ENCODE measurements at regions not wholly inside any gene's neighbourhood (a gene's known extent, or its start where the extent isn't known, plus 50 kb on each side); places are given as distances from the start of the nearest gene placed in this dataset.

DNA sequence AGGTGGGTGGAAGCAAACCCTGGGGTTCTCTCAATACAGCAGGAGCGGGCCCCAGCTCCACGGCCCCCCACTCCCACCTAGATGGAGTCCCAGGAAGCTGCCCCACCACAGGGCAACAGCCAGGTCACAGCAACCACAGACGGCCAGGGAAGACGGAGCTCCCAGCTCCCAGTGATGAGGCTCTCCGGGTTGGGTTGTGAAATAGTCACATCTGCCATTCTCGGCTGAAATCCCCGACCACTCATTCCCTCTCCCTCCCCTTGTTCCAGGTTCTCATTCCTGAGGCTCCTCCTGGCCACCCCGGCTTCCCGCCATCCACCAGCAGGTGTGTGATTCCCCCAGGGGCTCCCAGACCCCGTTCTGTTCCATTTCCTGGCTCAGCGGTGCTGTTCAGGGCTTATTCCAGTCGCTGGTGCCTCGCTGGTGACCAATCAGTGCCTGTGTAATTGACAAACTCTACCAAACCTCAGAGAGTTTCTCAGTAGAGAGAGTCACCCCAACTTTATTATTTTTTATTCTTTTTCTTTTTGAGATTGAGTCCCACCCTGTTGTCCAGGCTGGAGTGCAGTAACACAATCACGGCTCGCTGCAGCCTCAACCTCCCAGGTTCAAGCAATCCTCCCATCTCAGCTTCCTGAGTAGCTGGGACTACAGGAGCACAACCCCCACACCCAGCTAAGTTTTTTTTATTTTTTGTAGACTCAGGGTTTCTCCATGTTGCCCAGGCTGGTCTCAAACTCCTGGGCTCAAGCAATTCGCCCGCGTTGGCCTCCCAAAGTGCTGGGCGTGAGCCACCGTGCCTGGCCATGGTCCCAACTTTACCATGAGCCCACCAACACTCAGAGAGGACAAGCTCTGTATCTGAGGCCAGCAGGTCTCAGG is 63.2 kb downstream of the SHANK2 start:
- Histone ChIP-seq H3F3A (replicated peaks; ENCODE audit: low read depth) (no peaks in the 10 kb centered on the region), H3K4me1 (ENCODE audit: insufficient read depth) (no peaks in the 10 kb centered on the region), H4K20me1 (replicated peaks; ENCODE audit: insufficient read depth) (peaks cover 17% of the 10 kb centered on the region), H3K27me3 (ENCODE audit: insufficient read depth) (no peaks in the 10 kb centered on the region), H3K4me2 (no peak overlapping the region), H3K27ac (ENCODE audit: low read depth) (no peak overlapping the region), H3K4me3 (no peak overlapping the region), H3K79me2 (replicated peaks; ENCODE audit: insufficient read depth) (peaks cover 35% of the 10 kb centered on the region), H3K36me3 (ENCODE audit: insufficient read depth) (no peaks in the 10 kb centered on the region), H3K9me2 (ENCODE audit: insufficient read depth) (no peaks in the 10 kb centered on the region; the same call in 1 of the 2 replicates), H2AFZ (no peak overlapping the region)
- peaks cover 47% of the 10 kb centered on the region for H3K36me3 Mint-ChIP-seq (ENCODE audit: low read depth)
- H3K27ac Mint-ChIP-seq = no peak overlapping the region
- ATAC-seq (peak; percentile 40), DNase-seq (ENCODE audit: low spot score) (no peak)
- peaks cover 3% of the 10 kb centered on the region for H3K4me1 Mint-ChIP-seq
- TF ChIP-seq, protein P1, sequence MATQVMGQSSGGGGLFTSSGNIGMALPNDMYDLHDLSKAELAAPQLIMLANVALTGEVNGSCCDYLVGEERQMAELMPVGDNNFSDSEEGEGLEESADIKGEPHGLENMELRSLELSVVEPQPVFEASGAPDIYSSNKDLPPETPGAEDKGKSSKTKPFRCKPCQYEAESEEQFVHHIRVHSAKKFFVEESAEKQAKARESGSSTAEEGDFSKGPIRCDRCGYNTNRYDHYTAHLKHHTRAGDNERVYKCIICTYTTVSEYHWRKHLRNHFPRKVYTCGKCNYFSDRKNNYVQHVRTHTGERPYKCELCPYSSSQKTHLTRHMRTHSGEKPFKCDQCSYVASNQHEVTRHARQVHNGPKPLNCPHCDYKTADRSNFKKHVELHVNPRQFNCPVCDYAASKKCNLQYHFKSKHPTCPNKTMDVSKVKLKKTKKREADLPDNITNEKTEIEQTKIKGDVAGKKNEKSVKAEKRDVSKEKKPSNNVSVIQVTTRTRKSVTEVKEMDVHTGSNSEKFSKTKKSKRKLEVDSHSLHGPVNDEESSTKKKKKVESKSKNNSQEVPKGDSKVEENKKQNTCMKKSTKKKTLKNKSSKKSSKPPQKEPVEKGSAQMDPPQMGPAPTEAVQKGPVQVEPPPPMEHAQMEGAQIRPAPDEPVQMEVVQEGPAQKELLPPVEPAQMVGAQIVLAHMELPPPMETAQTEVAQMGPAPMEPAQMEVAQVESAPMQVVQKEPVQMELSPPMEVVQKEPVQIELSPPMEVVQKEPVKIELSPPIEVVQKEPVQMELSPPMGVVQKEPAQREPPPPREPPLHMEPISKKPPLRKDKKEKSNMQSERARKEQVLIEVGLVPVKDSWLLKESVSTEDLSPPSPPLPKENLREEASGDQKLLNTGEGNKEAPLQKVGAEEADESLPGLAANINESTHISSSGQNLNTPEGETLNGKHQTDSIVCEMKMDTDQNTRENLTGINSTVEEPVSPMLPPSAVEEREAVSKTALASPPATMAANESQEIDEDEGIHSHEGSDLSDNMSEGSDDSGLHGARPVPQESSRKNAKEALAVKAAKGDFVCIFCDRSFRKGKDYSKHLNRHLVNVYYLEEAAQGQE (IDR thresholded peaks at IDR 0.05; ENCODE audit: unreplicated experiment) = no peak
- TF ChIP-seq, protein P2, sequence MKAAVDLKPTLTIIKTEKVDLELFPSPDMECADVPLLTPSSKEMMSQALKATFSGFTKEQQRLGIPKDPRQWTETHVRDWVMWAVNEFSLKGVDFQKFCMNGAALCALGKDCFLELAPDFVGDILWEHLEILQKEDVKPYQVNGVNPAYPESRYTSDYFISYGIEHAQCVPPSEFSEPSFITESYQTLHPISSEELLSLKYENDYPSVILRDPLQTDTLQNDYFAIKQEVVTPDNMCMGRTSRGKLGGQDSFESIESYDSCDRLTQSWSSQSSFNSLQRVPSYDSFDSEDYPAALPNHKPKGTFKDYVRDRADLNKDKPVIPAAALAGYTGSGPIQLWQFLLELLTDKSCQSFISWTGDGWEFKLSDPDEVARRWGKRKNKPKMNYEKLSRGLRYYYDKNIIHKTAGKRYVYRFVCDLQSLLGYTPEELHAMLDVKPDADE (IDR thresholded peaks at IDR 0.05) = no peak
- TF ChIP-seq ZNF331 (CRISPR knock-in tag; IDR thresholded peaks at IDR 0.05; ENCODE audit: low read depth) (no peak), STAT1 (IDR thresholded peaks at IDR 0.05; ENCODE audit: unreplicated experiment) (no peak), EZH2 (IDR thresholded peaks at IDR 0.05; ENCODE audit: low read depth, unreplicated experiment) (no peak)
- TF ChIP-seq, protein P3, sequence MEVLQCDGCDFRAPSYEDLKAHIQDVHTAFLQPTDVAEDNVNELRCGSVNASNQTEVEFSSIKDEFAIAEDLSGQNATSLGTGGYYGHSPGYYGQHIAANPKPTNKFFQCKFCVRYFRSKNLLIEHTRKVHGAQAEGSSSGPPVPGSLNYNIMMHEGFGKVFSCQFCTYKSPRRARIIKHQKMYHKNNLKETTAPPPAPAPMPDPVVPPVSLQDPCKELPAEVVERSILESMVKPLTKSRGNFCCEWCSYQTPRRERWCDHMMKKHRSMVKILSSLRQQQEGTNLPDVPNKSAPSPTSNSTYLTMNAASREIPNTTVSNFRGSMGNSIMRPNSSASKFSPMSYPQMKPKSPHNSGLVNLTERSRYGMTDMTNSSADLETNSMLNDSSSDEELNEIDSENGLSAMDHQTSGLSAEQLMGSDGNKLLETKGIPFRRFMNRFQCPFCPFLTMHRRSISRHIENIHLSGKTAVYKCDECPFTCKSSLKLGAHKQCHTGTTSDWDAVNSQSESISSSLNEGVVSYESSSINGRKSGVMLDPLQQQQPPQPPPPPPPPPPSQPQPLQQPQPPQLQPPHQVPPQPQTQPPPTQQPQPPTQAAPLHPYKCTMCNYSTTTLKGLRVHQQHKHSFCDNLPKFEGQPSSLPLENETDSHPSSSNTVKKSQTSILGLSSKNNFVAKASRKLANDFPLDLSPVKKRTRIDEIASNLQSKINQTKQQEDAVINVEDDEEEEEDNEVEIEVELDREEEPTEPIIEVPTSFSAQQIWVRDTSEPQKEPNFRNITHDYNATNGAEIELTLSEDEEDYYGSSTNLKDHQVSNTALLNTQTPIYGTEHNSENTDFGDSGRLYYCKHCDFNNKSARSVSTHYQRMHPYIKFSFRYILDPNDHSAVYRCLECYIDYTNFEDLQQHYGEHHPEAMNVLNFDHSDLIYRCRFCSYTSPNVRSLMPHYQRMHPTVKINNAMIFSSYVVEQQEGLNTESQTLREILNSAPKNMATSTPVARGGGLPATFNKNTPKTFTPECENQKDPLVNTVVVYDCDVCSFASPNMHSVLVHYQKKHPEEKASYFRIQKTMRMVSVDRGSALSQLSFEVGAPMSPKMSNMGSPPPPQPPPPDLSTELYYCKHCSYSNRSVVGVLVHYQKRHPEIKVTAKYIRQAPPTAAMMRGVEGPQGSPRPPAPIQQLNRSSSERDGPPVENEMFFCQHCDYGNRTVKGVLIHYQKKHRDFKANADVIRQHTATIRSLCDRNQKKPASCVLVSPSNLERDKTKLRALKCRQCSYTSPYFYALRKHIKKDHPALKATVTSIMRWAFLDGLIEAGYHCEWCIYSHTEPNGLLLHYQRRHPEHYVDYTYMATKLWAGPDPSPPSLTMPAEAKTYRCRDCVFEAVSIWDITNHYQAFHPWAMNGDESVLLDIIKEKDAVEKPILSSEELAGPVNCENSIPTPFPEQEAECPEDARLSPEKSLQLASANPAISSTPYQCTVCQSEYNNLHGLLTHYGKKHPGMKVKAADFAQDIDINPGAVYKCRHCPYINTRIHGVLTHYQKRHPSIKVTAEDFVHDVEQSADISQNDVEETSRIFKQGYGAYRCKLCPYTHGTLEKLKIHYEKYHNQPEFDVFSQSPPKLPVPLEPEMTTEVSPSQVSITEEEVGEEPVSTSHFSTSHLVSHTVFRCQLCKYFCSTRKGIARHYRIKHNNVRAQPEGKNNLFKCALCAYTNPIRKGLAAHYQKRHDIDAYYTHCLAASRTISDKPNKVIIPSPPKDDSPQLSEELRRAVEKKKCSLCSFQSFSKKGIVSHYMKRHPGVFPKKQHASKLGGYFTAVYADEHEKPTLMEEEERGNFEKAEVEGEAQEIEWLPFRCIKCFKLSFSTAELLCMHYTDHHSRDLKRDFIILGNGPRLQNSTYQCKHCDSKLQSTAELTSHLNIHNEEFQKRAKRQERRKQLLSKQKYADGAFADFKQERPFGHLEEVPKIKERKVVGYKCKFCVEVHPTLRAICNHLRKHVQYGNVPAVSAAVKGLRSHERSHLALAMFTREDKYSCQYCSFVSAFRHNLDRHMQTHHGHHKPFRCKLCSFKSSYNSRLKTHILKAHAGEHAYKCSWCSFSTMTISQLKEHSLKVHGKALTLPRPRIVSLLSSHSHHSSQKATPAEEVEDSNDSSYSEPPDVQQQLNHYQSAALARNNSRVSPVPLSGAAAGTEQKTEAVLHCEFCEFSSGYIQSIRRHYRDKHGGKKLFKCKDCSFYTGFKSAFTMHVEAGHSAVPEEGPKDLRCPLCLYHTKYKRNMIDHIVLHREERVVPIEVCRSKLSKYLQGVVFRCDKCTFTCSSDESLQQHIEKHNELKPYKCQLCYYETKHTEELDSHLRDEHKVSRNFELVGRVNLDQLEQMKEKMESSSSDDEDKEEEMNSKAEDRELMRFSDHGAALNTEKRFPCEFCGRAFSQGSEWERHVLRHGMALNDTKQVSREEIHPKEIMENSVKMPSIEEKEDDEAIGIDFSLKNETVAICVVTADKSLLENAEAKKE (CRISPR knock-in tag; IDR thresholded peaks at IDR 0.05) = no peak
- TF ChIP-seq, protein P4, sequence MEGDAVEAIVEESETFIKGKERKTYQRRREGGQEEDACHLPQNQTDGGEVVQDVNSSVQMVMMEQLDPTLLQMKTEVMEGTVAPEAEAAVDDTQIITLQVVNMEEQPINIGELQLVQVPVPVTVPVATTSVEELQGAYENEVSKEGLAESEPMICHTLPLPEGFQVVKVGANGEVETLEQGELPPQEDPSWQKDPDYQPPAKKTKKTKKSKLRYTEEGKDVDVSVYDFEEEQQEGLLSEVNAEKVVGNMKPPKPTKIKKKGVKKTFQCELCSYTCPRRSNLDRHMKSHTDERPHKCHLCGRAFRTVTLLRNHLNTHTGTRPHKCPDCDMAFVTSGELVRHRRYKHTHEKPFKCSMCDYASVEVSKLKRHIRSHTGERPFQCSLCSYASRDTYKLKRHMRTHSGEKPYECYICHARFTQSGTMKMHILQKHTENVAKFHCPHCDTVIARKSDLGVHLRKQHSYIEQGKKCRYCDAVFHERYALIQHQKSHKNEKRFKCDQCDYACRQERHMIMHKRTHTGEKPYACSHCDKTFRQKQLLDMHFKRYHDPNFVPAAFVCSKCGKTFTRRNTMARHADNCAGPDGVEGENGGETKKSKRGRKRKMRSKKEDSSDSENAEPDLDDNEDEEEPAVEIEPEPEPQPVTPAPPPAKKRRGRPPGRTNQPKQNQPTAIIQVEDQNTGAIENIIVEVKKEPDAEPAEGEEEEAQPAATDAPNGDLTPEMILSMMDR (conservative IDR thresholded peaks at IDR 0.05; ENCODE audit: low read depth in 2 of 2) = no peak
- no peak overlapping the region for H3K4me3 Mint-ChIP-seq
- H3K9me3 Mint-ChIP-seq = 0 out of 3 replicates have a peak, but pooled peaks cover 2% of the 10 kb centered on the region
- H3K27me3 Mint-ChIP-seq (ENCODE audit: insufficient read depth, low read depth, poor library complexity) = peaks cover 7% of the 10 kb centered on the region
